ENCODE measurements at regions not wholly inside any gene's neighbourhood (a gene's known extent, or its start where the extent isn't known, plus 50 kb on each side); places are given as distances from the start of the nearest gene placed in this dataset.

GRCh38 chr14:38743966-38744584 lies 359.0 kb downstream of the SEC23A start:
- TF ChIP-seq, protein P1, sequence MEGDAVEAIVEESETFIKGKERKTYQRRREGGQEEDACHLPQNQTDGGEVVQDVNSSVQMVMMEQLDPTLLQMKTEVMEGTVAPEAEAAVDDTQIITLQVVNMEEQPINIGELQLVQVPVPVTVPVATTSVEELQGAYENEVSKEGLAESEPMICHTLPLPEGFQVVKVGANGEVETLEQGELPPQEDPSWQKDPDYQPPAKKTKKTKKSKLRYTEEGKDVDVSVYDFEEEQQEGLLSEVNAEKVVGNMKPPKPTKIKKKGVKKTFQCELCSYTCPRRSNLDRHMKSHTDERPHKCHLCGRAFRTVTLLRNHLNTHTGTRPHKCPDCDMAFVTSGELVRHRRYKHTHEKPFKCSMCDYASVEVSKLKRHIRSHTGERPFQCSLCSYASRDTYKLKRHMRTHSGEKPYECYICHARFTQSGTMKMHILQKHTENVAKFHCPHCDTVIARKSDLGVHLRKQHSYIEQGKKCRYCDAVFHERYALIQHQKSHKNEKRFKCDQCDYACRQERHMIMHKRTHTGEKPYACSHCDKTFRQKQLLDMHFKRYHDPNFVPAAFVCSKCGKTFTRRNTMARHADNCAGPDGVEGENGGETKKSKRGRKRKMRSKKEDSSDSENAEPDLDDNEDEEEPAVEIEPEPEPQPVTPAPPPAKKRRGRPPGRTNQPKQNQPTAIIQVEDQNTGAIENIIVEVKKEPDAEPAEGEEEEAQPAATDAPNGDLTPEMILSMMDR (IDR thresholded peaks at IDR 0.05; ENCODE audit: insufficient read depth, low read depth, low read length) = no peak
- TF ChIP-seq EZH2 (IDR thresholded peaks at IDR 0.05; ENCODE audit: insufficient read depth, low read length) = no peak
